IPS-18c (cell line): ENCODE measurements at regions not wholly inside any gene's neighbourhood (a gene's known extent, or its start where the extent isn't known, plus 50 kb on each side); places are given as distances from the start of the nearest gene placed in this dataset.
"Not testable (repeated sequence)": the region's sequence is repeated elsewhere in the genome, so short reads cannot be mapped to it uniquely, and the experiment has no call there.

Experiments
- H3K4me3 ChIP-seq: 2 replicates; pipeline ENCODE4 v1.7.0; 2013; ENCODE audit warnings: low read depth, mild to moderate bottlenecking, low read length, moderate library complexity; ENCODE audit not compliant: insufficient read depth
- H3K9me3 ChIP-seq: one replicate; pipeline ENCODE4 v1.6.1; 2013; ENCODE audit warnings: mild to moderate bottlenecking, low read length, moderate library complexity; ENCODE audit not compliant: control insufficient read depth, insufficient read depth

GRCh38 chr3:181938580-181938979 is 226.9 kb downstream of the SOX2 start:
- H3K9me3 ChIP-seq, H3K4me3 ChIP-seq: not testable (repeated sequence)

GRCh38 chr3:181940703-181941102 is 229.0 kb downstream of the SOX2 start:
- peaks cover 2% of the 10 kb centered on the region for H3K9me3 ChIP-seq
- H3K4me3 ChIP-seq = no peak overlapping the region

- no peak overlapping the region for H3K4me3 ChIP-seq
These were observed 229.5 kb downstream of the SOX2 start for GRCh38 chr3:181941250-181941649.

GRCh38 chr3:181943285-181943684 is 231.6 kb downstream of the SOX2 start:
- peaks cover 2% of the 10 kb centered on the region for H3K9me3 ChIP-seq
- H3K4me3 ChIP-seq = no peak overlapping the region

More at GRCh38 chr3:181941250-181941649, 229.5 kb downstream of the SOX2 start:
- peaks cover 2% of the 10 kb centered on the region for H3K9me3 ChIP-seq

- Histone ChIP-seq H3K9me3 (peaks cover 2% of the 10 kb centered on the region), H3K4me3 (no peak overlapping the region)
These were observed 235.9 kb downstream of the SOX2 start for GRCh38 chr3:181947606-181948005.

GRCh38 chr3:181948286-181948685 is 236.6 kb downstream of the SOX2 start:
- no peak overlapping the region for H3K4me3 ChIP-seq
- H3K9me3 ChIP-seq = peaks cover 2% of the 10 kb centered on the region

- no peaks in the 10 kb centered on the region for H3K9me3 ChIP-seq
- H3K4me3 ChIP-seq = no peak overlapping the region
These were observed 240.5 kb downstream of the SOX2 start for GRCh38 chr3:181952221-181952620.

- Histone ChIP-seq H3K4me3 (no peak overlapping the region), H3K9me3 (no peaks in the 10 kb centered on the region)
These were observed 241.2 kb downstream of the SOX2 start for GRCh38 chr3:181952929-181953328.

- no peaks in the 10 kb centered on the region for H3K9me3 ChIP-seq
- no peak overlapping the region for H3K4me3 ChIP-seq
These were observed 243.8 kb downstream of the SOX2 start for GRCh38 chr3:181955566-181955965.

GRCh38 chr3:181956122-181956521 is 244.4 kb downstream of the SOX2 start:
- no peak overlapping the region for H3K4me3 ChIP-seq

GRCh38 chr3:181966393-181966792 is 254.7 kb downstream of the SOX2 start:
- Histone ChIP-seq H3K9me3 (no peaks in the 10 kb centered on the region), H3K4me3 (no peak overlapping the region)

More at GRCh38 chr3:181956122-181956521, 244.4 kb downstream of the SOX2 start:
- H3K9me3 ChIP-seq = no peaks in the 10 kb centered on the region

- H3K9me3 ChIP-seq = no peaks in the 10 kb centered on the region
- no peak overlapping the region for H3K4me3 ChIP-seq
These were observed 258.2 kb downstream of the SOX2 start for GRCh38 chr3:181969925-181970324.

- H3K4me3 ChIP-seq = no peak overlapping the region
- no peaks in the 10 kb centered on the region for H3K9me3 ChIP-seq
These were observed 259.7 kb downstream of the SOX2 start for GRCh38 chr3:181971424-181971823.

GRCh38 chr3:181974198-181974597 is 262.5 kb downstream of the SOX2 start:
- Histone ChIP-seq H3K9me3 (no peaks in the 10 kb centered on the region), H3K4me3 (no peak overlapping the region)

- Histone ChIP-seq H3K4me3 (no peak overlapping the region), H3K9me3 (no peaks in the 10 kb centered on the region)
These were observed 264.8 kb downstream of the SOX2 start for GRCh38 chr3:181976526-181976925.

GRCh38 chr3:181985386-181985785 is 273.7 kb downstream of the SOX2 start:
- no peak overlapping the region for H3K4me3 ChIP-seq
- H3K9me3 ChIP-seq = no peaks in the 10 kb centered on the region

GRCh38 chr3:181987736-181988135 is 276.0 kb downstream of the SOX2 start:
- Histone ChIP-seq H3K4me3 (no peak overlapping the region), H3K9me3 (no peaks in the 10 kb centered on the region)

- Histone ChIP-seq H3K9me3 (no peaks in the 10 kb centered on the region), H3K4me3 (no peak overlapping the region)
These were observed 287.1 kb downstream of the SOX2 start for GRCh38 chr3:181998828-181999227.

GRCh38 chr3:181999314-181999713 is 287.6 kb downstream of the SOX2 start:
- no peak overlapping the region for H3K4me3 ChIP-seq
- H3K9me3 ChIP-seq = no peaks in the 10 kb centered on the region
